Kidney (tissue), 13 donors: ENCODE measurements at regions not wholly inside any gene's neighbourhood (a gene's known extent, or its start where the extent isn't known, plus 50 kb on each side); places are given as distances from the start of the nearest gene placed in this dataset.
A peak's percentile ranks its signal among the peaks of the same experiment; 100 is the strongest.

Experiments
- DNase-seq, 5 donors: peaks; one replicate each; pipeline ENCODE4 v3.0.0-alpha.2; 2013 to 2020
- FAIRE-seq: peaks from 2 replicates; lab custom pipeline; 2012; peaks lifted over from hg19 to GRCh38; lab: Jason Lieb, UNC
- H3K27ac ChIP-seq, 2 donors: one replicate each; pipeline ENCODE4 v1.7.0; 2013; ENCODE audit warnings: low read depth in 2 of 2, low read length in 2 of 2, inconsistent platforms in 1 of 2
- H3K27me3 ChIP-seq: one replicate; pipeline ENCODE4 v1.7.1; 2013; ENCODE audit warnings: low read length, inconsistent platforms; ENCODE audit not compliant: control insufficient read depth, insufficient read depth
- H3K36me3 ChIP-seq, 3 donors: one replicate each; pipeline versions ENCODE4 v1.7.0 to v1.7.1; 2013; ENCODE audit warnings: low read length in 3 of 3, control low read depth in 1 of 3, inconsistent platforms in 1 of 3; ENCODE audit not compliant: insufficient read depth in 3 of 3, control insufficient read depth in 2 of 3
- H3K4me1 ChIP-seq, 3 donors: one replicate each; pipeline versions ENCODE4 v1.7.0 to v1.7.1; 2013; ENCODE audit warnings: low read length in 3 of 3, inconsistent platforms in 1 of 3, low read depth in 1 of 3; ENCODE audit not compliant: control insufficient read depth in 2 of 3, insufficient read depth in 2 of 3
- H3K4me3 ChIP-seq, 3 donors: one replicate each; pipeline versions ENCODE4 v1.7.0 to v1.8.1; 2013; ENCODE audit warnings: low read length in 3 of 3, control low read depth in 1 of 3, inconsistent platforms in 1 of 3
- H3K9ac ChIP-seq, 3 donors: one replicate each; pipeline versions ENCODE4 v1.7.0 to v1.7.1; 2013; ENCODE audit warnings: low read length in 3 of 3, control low read depth in 1 of 3, inconsistent platforms in 1 of 3
- H3K9me3 ChIP-seq, 3 donors: one replicate each; pipeline versions ENCODE4 v1.7.0 to v1.7.1; 2013; ENCODE audit warnings: low read length in 3 of 3, control low read depth in 1 of 3, inconsistent platforms in 1 of 3; ENCODE audit not compliant: control insufficient read depth in 2 of 3, insufficient read depth in 1 of 3
- CTCF ChIP-seq: IDR thresholded peaks from 3 replicates; pipeline ENCODE4 v1.5.1; 2012; ENCODE audit warnings: mild to moderate bottlenecking, moderate library complexity, borderline replicate concordance; ENCODE audit not compliant: insufficient read depth; ENCODE audit errors: extremely low read depth
- intact Hi-C: fragments of 100-400 bp; cut with DNase I; formaldehyde crosslinking; loops from one replicate; pipeline ENCODE4 v1.11.1; 2022
- donor health status: control.
- donor health status: control.
- donor health status: control.
- donor health status: control.
- donor health status: control.
- donor health status: DM: yes; HTN: yes; CAD: no.
- donor health status: Normal renal cell carcinoma (clear cell type).

GRCh38 chr9:75607521-75607920 is 283.0 kb upstream of the PCSK5 start:
- Histone ChIP-seq H3K9ac (no peak overlapping the region), H3K27ac (no peak overlapping the region), H3K9me3 (no peaks in the 10 kb centered on the region), H3K4me1 (no peaks in the 10 kb centered on the region), H3K36me3 (no peaks in the 10 kb centered on the region), H3K4me3 (no peak overlapping the region), H3K27me3 (no peaks in the 10 kb centered on the region)
- intact Hi-C loops, result no loop called here
- DNase-seq, result no peak
- no peak for TF ChIP-seq CTCF
- no peak for FAIRE-seq

- Histone ChIP-seq H3K36me3 (no peaks in the 10 kb centered on the region), H3K9me3 (no peaks in the 10 kb centered on the region), H3K27ac (no peak overlapping the region), H3K9ac (no peak overlapping the region), H3K4me3 (no peak overlapping the region), H3K27me3 (no peaks in the 10 kb centered on the region), H3K4me1 (no peaks in the 10 kb centered on the region)
- DNase-seq (no peak), FAIRE-seq (peak; percentile 11)
- no peak for TF ChIP-seq CTCF
- intact Hi-C loops, result no loop called here
Measured at GRCh38 chr9:75609401-75609800, 281.1 kb upstream of the PCSK5 start.

- H3K9ac ChIP-seq, result no peak overlapping the region
- H3K36me3 ChIP-seq, result no peaks in the 10 kb centered on the region
- no peaks in the 10 kb centered on the region for H3K27me3 ChIP-seq
- peak in 1 of 5 donors; percentile 46 for DNase-seq
- no peak for FAIRE-seq
- intact Hi-C loops, result no loop called here
- no peak overlapping the region for H3K27ac ChIP-seq
- TF ChIP-seq CTCF, result no peak
- H3K4me3 ChIP-seq, result no peak overlapping the region
- no peaks in the 10 kb centered on the region for H3K4me1 ChIP-seq
- no peaks in the 10 kb centered on the region for H3K9me3 ChIP-seq
Measured at GRCh38 chr9:75610246-75610645, 280.2 kb upstream of the PCSK5 start.

- Histone ChIP-seq H3K27me3 (no peaks in the 10 kb centered on the region), H3K4me3 (no peak overlapping the region), H3K36me3 (no peaks in the 10 kb centered on the region), H3K9ac (no peak overlapping the region), H3K4me1 (no peaks in the 10 kb centered on the region), H3K9me3 (no peaks in the 10 kb centered on the region), H3K27ac (no peak overlapping the region)
- no peak for FAIRE-seq
- TF ChIP-seq CTCF, result no peak
- intact Hi-C loops, result no loop called here
- no peak for DNase-seq
Measured at GRCh38 chr9:75612205-75612604, 278.3 kb upstream of the PCSK5 start.
